GM12891 (cell line): ENCODE measurements at regions not wholly inside any gene's neighbourhood (a gene's known extent, or its start where the extent isn't known, plus 50 kb on each side); places are given as distances from the start of the nearest gene placed in this dataset.

Experiments
- POLR2A ChIP-seq: IDR thresholded peaks from 2 replicates; pipeline ENCODE4 v1.6.1; 2011; ENCODE audit warnings: low read depth, low read length, control low read depth
- POLR2AphosphoS5 ChIP-seq: IDR thresholded peaks from 2 replicates; pipeline ENCODE4 v1.6.1; 2011; ENCODE audit warnings: low read depth, low read length, control low read depth
- TAF1 ChIP-seq: IDR thresholded peaks from 2 replicates; pipeline ENCODE4 v1.6.1; 2011; ENCODE audit warnings: low read depth, low read length, control low read depth

GRCh38 chr3:168981396-168981795 is 682.1 kb downstream of the MECOM start:
- TF ChIP-seq POLR2AphosphoS5 (no peak), POLR2A (no peak), TAF1 (no peak)
